NCI-H1436 treated with DMSO at 0.1 percent for 48 hours (cell line): ENCODE measurements at regions not wholly inside any gene's neighbourhood (a gene's known extent, or its start where the extent isn't known, plus 50 kb on each side); places are given as distances from the start of the nearest gene placed in this dataset.
"Not testable (repeated sequence)": the region's sequence is repeated elsewhere in the genome, so short reads cannot be mapped to it uniquely, and the experiment has no call there.

Experiments used
- DNase-seq: peaks from one replicate; lab custom pipeline; 2025; lab: John Stamatoyannopoulos, UW

DNA sequence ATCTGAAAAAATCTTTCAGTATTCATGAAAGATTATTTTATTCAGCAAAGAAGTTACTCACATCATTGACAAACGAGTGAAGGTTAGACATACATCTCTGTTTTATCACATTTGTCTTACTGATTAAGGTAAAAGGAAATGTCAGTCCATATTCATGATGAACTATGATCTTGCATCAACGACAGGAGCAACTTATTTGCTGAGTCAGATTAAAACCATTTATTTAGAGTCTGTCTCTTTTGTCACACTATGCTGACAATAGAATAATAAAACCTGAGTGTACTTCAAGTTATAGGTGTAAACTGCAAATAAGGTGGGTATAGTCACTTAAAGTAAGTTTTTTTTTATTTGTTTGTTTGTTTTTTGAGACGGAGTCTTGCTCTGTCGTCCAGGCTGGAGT is 216.5 kb upstream of the SEMA3C start:
- no peak for DNase-seq

DNA sequence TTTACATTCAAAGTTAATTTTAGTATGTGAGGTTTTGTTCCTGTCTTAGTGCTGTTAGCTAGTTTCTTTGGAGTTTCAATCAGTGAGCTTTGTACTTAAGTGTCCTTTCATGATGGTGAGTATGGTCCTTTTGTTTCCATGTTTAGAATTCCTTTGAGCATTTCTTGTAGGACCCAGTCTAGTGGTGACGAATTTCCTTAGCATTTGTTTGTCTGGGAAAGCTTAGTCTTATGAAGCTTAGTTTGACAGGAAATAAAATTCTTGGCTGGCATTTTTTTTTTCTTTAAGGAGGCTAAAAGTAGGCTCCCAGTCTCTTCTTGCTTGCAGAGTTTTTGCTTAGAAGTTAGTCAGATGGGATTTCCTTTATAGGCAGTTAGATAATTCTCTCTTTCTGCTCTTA is 209.2 kb upstream of the SEMA3C start:
- no peak for DNase-seq

DNA sequence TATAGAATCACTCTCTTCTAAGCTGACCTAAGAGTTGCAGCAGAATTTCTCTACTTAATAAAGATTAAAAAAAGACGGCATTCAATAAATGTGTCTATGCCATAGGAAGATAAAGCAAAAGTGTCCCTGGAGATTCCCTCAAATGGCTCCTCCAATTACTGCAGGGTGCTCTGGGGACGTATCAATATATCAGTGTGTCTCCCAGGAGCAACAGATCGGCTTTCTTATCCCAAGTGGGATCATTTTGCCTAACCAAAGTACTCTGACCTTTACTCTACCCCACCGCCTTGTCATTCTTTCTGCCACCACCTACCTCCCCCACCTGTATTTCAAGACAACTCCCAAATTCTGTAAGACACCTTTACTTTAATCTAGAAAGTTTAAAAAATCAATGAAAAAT is 202.0 kb upstream of the SEMA3C start:
- peak; percentile 20 for DNase-seq

DNA sequence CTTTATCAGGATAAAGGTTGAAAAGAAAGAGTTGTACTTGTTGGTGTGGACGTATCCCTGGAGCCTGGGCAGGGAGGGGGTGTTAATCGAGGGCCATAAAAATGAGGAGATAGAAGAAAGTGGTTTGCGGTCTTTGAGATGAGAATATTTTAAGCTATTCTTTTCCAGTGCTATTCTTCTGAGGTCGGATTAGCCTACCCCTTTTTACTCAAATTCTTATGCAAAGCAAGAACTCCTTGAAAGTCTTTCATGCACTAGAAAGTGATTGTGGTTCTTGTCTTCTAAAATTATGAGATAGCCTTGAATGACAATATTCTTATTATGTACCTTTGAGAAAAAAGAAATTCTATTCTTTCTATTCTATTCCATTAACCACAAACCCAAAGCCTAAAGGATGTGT is 201.3 kb upstream of the SEMA3C start:
- no peak for DNase-seq

DNA sequence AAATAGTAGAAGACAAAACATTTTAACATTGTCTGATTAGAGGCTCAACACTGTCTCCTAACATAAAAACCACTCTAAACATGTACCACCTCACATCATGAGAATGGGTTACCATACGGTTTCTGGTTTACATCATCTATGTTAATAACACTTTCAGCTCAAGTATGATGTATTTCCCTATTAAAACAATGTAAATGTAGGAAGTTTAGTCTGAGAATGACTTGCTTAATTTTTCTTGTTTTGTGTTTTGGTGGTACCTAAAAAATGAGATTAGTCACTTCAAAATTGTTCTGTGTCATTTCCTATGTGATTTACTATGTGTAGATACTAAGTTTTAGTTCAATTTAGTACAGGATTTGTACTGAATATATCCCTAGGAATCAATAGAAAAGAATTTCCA is 195.8 kb upstream of the SEMA3C start:
- no peak for DNase-seq

DNA sequence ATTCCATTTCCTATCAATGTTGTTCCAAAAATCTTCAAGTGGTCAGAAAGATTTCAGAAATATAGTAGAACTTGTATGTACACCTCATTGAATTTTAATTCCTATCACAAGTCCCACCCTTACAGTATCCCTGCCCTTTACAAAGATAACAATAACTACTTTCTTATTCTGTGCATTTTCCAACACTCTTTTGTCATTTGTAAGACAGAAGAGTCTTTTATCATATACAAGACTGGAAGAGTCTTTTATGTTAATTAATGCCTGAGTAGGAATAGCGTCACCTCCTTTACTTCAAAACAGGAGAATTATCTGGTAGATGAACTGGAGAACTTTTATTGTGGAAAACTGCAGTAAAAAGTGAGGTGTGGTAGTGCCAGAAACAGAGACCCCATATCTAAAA is 193.9 kb upstream of the SEMA3C start:
- DNase-seq: no peak

DNA sequence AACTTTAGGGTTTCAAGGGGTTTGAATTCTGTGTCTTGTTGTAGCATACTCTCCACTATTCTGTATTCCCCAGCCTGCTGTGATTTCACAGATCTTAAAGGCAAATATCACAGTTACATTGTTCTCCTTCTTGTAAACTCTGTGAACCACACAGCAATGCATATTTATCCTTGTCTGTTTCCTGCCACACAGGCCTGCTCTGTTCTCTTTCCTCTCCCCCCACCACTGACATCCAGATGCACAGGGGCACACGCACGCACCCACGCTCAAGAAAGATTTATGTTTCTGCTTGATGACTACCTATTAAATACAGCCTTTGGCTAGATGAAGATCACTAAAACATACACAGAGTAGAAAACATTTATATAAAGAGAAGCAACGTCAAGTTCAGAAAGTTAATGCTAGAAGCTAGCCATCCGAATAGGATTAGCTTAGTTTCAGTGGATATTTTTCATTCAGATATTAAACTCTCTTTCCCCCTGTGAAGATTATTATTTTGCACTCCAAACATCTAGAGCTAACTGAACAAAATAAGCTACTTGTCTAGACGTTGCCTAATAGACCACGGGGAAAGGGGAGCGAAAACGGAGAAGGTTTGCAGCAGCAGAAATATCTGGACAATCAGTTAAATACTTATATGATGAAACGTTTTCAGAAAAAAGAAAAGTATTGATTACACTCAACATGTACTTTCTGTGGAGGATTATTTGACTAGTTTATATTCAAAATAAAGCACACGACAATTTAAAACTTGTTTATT is 193.1 kb upstream of the SEMA3C start:
- no peak for DNase-seq

DNA sequence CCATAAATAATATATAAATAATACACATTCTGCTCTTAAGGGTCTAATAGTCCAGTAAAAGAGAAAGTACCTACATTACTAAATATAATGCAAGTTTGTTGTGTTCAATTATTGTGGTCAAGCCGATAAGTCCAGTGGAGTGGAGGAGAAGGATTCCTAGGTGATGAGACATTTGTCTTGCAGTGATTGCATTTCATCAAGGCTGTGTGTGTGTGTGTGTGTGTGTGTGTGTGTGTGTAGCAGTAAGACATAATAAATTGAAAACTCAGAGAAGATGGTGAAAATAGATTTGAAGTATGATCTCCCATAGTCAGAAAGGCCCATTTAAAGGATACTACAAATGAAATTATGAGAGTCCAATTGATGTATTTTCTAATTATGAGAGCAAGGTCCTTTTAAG is 192.5 kb upstream of the SEMA3C start:
- no peak for DNase-seq

DNA sequence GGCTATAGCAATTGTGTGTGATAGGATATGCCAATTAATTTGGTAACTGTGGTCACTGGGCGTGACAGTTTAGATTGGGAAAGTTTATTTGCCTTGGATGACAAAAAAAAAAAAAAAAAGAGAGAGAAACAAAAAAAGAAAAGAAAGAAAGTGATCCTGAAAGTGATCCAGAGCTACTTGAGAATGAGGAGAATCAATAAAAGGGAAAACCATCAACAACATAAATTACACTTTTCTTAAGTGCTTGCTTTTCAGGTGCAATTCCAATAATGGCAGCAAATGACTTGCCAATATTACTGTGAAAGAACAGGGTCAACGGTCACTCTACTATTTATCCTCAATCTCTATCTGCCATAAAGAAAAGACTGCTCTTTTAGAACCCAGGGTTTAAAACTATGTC is 191.8 kb upstream of the SEMA3C start:
- DNase-seq: no peak

DNA sequence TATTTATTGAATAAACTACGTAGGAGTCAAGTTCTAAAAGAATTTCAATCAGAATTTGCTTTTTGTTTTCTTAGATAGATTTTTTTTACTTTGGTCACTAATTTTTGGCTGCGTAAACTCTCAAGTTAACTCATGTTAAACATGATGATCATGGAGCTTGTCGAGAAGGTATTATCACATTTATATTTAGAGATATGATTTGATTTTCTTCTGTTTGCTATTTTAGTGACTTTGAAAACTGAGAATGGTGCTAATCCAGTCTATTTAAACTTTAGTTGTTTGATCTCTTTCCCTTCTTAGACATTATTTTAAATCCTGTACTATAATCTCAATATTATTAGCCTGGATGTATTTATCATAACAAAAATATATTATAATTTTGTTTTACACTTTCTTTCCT is 179.4 kb upstream of the SEMA3C start:
- DNase-seq: no peak

DNA sequence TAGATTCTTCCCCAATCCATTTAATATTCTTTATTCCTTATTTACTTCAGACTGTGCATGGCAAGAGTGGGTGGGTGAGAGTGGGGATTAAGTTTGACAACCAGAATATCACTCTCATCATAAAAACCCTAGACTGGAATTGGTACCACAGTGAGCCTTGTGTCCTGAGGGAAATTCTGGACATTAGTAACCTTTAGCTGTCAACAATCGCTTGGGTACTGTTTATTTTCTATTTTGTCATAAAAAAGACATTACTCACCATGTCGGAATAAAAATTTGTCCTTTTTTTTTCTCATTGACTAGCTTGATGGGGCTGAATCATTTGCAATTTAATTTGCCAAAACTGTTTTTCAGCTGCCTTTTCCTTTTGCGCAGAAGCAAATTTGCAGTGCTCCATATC is 176.1 kb upstream of the SEMA3C start:
- DNase-seq: no peak

DNA sequence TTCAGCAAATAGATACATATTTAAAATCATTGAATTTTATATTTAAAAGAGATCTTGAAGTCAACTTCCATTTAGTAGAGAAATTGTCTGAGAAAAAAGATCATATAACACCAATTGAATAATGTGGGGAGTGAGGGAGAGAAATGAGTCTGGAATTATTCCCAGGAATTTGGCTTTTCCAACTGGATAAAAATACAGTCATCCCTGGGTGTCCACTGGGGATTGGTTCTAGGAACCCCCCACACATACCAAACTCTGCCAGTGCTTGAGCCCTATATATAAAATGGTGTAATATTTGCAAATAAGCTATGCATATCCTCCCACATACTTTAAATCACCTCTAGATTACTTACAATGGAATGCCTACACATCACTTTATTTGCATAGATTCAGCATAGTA is 162.8 kb upstream of the SEMA3C start:
- no peak for DNase-seq

DNA sequence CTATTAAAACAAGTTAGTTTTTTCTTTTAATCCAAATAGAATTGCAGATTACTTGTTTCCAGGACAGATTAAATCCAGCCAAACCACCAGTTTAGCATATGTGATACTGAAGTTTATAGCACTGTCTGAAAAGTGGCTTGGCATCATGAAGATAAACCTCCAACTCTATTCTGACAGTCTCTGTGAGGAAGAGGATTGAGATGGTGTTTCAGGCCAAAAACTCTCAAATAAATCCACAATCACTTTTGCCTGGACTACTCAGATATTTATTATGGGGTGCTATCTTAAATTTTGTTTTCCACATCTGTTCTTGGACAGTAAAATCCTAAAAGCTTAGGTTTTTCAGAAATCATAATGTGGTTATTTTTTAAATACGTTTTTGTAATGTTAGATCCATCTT is 161.7 kb upstream of the SEMA3C start:
- no peak for DNase-seq

DNA sequence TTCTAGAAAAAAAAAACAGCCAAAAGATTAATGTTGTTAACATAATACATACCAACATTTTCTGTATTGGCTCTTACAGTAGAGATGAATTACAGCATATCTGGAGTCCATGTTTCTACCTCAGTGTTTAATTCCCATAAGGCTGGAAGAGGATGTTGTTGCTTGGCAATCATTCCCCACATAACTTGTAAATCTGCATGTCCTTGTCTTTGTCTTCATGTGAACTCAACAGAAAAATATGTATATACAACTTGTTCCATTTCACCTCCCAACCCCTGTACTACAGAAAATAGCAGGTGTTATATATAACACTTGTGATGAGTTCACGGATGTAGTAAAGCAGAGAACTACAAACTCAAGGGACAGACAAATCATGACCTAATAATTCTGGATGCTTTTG is 160.9 kb upstream of the SEMA3C start:
- no peak for DNase-seq

DNA sequence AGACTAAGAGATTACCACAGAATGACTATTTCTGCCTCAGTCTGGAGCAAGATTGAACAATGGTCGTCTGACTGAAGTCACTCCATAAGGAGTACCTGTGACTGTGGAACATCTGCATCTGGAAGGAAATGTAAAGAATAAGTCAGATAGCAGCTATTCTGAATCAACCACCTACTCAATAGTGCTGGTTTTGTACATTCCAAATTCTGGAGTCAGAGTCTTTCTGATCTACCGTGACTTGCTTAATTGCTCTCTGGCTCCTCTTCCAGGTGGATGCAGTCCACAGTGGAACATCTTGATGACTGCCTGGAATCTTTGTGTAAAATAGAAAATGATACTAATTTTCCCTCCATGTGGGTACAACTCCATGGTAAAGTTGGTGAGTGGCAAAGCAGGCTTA is 156.3 kb upstream of the SEMA3C start:
- DNase-seq: no peak

DNA sequence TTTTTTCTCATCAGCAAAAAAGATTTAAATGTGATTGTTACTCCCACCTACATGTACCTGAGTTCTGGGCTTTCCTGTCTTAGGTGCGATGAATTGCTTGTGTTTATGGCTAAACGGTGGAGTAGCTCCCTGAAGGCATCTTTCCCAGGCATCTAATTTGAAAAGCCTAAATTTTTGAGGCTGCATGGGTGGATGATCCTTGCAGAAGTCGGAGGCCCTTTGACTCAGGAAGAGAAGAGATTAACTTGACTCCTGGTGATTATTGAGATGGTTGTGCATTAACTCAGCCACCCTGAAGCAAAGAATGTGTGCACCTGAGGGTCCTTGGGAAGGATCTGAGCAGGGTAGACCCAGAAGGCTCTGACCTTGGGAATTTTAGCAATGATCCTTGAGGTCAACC is 155.6 kb upstream of the SEMA3C start:
- no peak for DNase-seq

DNA sequence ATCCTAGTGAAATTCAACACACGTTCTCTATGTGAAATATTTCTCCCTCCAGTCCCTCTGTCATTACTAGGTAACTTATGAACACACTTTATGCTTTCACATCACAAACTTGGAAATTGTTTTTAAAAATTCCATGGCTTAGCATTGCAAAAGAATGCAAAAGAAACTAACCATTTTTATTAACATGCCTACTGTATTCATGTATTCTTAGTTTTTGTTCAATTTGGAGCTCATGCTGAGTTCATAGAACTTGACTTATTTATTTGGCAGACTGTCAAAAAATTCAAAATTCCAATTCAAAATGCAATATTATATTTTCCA is 155.0 kb upstream of the SEMA3C start:
- no peak for DNase-seq

DNA sequence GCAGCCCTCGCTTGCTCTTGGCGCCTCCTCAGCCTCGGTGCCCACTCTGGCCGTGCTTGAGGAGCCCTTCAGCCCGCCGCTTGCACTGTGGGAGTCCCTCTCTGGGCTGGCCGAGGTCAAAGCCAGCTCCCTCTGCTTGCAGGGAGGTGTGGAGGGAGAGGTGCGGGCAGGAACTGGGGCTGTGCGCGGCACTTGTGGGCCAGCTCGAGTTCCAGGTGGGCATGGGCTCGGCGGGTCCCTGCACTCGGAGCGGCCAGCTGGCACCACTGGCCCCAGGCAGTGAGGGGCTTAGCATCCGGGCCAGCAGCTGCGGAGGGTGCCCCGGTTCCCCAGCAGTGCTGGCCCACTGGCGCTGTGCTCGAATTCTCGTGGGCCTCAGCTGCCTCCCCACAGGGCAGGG is 152.1 kb upstream of the SEMA3C start:
- DNase-seq: no peak

DNA sequence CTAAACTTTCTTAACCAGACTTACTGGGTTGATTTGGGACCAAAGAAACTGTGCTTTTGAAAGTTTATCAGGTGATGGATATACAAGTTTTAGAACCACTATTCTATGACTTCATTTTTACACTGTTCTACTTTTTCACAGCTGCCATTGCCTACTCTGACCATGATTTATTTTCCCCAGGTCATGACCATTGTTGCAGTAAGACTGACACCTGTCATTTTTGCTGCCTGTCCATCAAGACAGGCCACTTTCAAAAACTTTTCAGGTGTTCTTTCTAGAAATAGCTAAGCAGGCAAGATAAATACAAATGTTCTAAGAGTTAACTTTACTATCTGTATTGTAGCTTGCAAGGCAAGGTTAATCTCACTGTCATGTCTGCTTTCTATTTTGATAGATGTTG is 147.9 kb upstream of the SEMA3C start:
- no peak for DNase-seq

DNA sequence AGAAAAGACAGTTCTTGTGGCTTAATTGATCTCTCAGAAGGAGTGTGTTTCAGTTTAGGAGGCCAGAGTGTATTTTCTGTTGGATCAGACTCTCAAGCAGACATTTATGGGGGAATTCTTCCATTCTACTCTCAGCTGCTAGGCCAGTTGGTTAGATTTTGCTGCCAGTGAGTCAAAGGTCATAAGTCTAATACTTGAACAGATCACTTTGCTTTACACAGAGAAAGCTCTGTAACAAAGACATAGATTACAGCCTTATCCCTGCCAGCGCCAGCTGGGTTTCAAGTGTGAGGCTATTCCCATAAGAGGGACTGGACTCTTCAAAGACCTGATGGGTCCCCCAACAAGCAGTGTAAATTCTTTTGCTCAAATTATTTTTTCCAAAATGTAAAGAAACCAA is 145.6 kb upstream of the SEMA3C start:
- DNase-seq: no peak

DNA sequence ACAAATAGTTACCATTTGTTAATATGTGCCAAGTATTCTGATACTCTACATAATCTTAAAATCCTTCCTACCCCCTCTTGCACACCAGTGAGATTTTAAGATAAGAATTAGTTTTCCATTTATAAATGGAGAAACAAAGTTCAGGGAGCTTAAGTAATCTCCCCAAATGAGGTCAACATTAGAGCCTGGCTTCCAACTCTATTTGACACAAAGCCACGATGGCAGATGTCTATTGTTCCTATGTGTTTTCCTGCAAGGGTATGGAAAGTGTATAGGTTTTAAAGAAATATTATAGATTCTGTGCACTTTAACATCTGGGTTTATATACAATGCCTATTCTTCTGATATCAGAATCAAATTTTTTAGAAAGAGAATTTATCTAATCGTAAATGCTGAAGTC is 143.9 kb upstream of the SEMA3C start:
- DNase-seq: no peak

DNA sequence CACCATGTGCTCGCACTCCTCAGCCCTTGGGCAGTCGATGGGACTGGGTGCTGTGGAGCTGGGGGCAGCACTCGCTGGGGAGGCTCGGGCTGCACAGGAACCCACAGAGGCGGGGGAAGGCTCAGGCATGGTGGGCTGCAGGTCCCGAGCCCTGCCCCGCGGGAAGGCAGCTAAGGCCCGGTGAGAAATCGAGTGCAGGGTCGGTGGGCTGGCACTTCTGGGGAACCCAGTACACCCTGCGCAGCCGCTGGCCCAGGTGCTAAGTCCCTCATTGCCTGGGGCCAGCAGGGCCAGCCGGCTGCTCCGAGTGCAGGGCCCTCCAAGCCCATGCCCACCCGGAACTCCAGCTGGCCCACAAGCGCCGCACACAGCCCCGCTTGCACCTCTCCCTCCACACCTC is 138.6 kb upstream of the SEMA3C start:
- not testable (repeated sequence) for DNase-seq

DNA sequence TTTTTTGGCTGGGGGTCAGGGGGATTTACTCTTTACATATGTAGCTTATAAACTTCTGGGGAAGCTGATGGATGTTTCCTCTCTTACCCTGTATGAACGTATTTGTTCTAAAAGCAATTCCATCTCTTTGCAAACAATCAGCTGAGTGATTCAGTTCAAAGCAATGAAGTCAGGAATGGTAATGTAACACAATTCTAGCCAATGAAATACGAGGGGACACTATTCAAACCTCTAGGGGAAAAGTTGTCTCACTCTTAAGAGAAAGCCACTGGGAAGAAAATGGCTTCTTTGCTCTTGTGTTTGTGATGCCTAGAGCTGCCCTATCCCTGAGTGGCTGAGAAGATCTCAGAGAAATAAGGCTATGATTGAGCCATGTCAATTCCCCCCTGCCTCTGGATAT is 134.8 kb upstream of the SEMA3C start:
- DNase-seq: no peak

DNA sequence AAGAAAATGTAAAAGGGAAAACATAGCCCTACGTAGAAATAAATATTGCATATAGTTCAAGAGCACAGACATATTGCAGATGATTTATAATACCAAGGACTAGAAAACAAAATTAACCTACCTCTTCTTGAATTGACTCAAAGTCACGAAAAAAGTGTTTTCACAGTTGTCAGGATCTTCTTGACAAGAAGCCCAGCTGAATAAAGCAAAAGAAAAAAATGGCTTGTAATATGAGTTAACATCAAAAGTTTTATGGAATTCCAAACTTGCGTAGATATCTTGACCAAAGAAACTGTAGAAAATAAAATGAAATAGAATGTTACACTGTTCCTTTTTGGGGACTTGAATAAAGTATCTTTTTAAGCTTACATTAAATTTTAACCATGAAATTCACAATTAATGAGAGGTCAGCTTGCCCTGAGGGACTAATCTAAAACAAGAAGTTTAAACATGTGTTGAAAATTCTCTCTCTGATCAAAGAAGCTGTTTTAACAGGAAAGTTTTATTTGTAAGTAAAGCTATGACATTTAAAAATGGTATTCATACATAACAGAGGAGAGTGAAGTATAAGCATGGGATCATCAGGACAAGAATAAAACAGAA is 133.1 kb upstream of the SEMA3C start:
- no peak for DNase-seq
